ENCODE measurements at regions not wholly inside any gene's neighbourhood (a gene's known extent, or its start where the extent isn't known, plus 50 kb on each side); places are given as distances from the start of the nearest gene placed in this dataset.
A peak's percentile ranks its signal among the peaks of the same experiment; 100 is the strongest.

GRCh38 chr5:42235837-42236236 is 187.4 kb upstream of the GHR start:
- no peaks in the 10 kb centered on the region for H4K20me1 ChIP-seq (ENCODE audit: control insufficient read depth, extremely low read depth, insufficient read depth, low read length)
- H3K9me3 ChIP-seq (ENCODE audit: control insufficient read depth, insufficient read depth, low read depth, low read length), result no peaks in the 10 kb centered on the region
- H3K79me2 ChIP-seq (ENCODE audit: control insufficient read depth, insufficient read depth, low read length), result no peaks in the 10 kb centered on the region
- H3K4me1 ChIP-seq (ENCODE audit: control insufficient read depth, extremely low read depth, insufficient read depth, low read length), result no peaks in the 10 kb centered on the region
- H3K27ac ChIP-seq (ENCODE audit: insufficient read depth, low read length), result no peak overlapping the region
- no peaks in the 10 kb centered on the region for H3K27me3 ChIP-seq (ENCODE audit: control insufficient read depth, insufficient read depth, low read length)
- no peaks in the 10 kb centered on the region for H3K36me3 ChIP-seq (ENCODE audit: control insufficient read depth, insufficient read depth, low read length)
- H3K4me3 ChIP-seq (replicated peaks in 1 of 4; ENCODE audit: control extremely low read depth in 1 of 4, insufficient read depth in 1 of 4, low read depth in 3 of 4, low read length in 4 of 4), result no peak overlapping the region
- H3K9ac ChIP-seq (ENCODE audit: insufficient read depth, low read length), result no peak overlapping the region
- no peak overlapping the region for H3K4me2 ChIP-seq (ENCODE audit: extremely low read depth, insufficient read depth, low read length)
- no peak overlapping the region for H2AFZ ChIP-seq (ENCODE audit: low read length)
- no peak for DNase-seq (ENCODE audit: low read depth in 2 of 2)
- no peak for TF ChIP-seq EZH2 (IDR thresholded peaks at IDR 0.05; ENCODE audit: low read length, missing control alignments)
- TF ChIP-seq CTCF (conservative IDR thresholded peaks at IDR 0.05 in 1 of 2, IDR thresholded peaks at IDR 0.05 in 1 of 2; ENCODE audit: low read depth in 1 of 2, low read length in 2 of 2), result no peak

- no peak overlapping the region for H3K4me2 ChIP-seq (ENCODE audit: extremely low read depth, insufficient read depth, low read length)
- no peak overlapping the region for H3K4me3 ChIP-seq (replicated peaks in 1 of 4; ENCODE audit: control extremely low read depth in 1 of 4, insufficient read depth in 1 of 4, low read depth in 3 of 4, low read length in 4 of 4)
- no peaks in the 10 kb centered on the region for H3K27me3 ChIP-seq (ENCODE audit: control insufficient read depth, insufficient read depth, low read length)
- H4K20me1 ChIP-seq (ENCODE audit: control insufficient read depth, extremely low read depth, insufficient read depth, low read length), result no peaks in the 10 kb centered on the region
- no peaks in the 10 kb centered on the region for H3K9me3 ChIP-seq (ENCODE audit: control insufficient read depth, insufficient read depth, low read depth, low read length)
- no peaks in the 10 kb centered on the region for H3K36me3 ChIP-seq (ENCODE audit: control insufficient read depth, insufficient read depth, low read length)
- no peaks in the 10 kb centered on the region for H3K79me2 ChIP-seq (ENCODE audit: control insufficient read depth, insufficient read depth, low read length)
- no peaks in the 10 kb centered on the region for H3K4me1 ChIP-seq (ENCODE audit: control insufficient read depth, extremely low read depth, insufficient read depth, low read length)
- no peak overlapping the region for H2AFZ ChIP-seq (ENCODE audit: low read length)
- no peak overlapping the region for H3K9ac ChIP-seq (ENCODE audit: insufficient read depth, low read length)
- no peak for DNase-seq (ENCODE audit: low read depth in 2 of 2)
- no peak for TF ChIP-seq CTCF (conservative IDR thresholded peaks at IDR 0.05 in 1 of 2, IDR thresholded peaks at IDR 0.05 in 1 of 2; ENCODE audit: low read depth in 1 of 2, low read length in 2 of 2)
- no peak for TF ChIP-seq EZH2 (IDR thresholded peaks at IDR 0.05; ENCODE audit: low read length, missing control alignments)
- H3K27ac ChIP-seq (ENCODE audit: insufficient read depth, low read length), result no peak overlapping the region
These were observed 181.6 kb upstream of the GHR start for GRCh38 chr5:42241636-42242035.

GRCh38 chr5:42242210-42242609 is 181.0 kb upstream of the GHR start:
- Histone ChIP-seq H3K36me3 (ENCODE audit: control insufficient read depth, insufficient read depth, low read length) (no peaks in the 10 kb centered on the region), H3K27ac (ENCODE audit: insufficient read depth, low read length) (no peak overlapping the region), H3K79me2 (ENCODE audit: control insufficient read depth, insufficient read depth, low read length) (no peaks in the 10 kb centered on the region), H2AFZ (ENCODE audit: low read length) (no peak overlapping the region), H3K9ac (ENCODE audit: insufficient read depth, low read length) (no peak overlapping the region), H3K4me2 (ENCODE audit: extremely low read depth, insufficient read depth, low read length) (no peak overlapping the region), H4K20me1 (ENCODE audit: control insufficient read depth, extremely low read depth, insufficient read depth, low read length) (no peaks in the 10 kb centered on the region), H3K9me3 (ENCODE audit: control insufficient read depth, insufficient read depth, low read depth, low read length) (no peaks in the 10 kb centered on the region), H3K4me1 (ENCODE audit: control insufficient read depth, extremely low read depth, insufficient read depth, low read length) (no peaks in the 10 kb centered on the region), H3K27me3 (ENCODE audit: control insufficient read depth, insufficient read depth, low read length) (no peaks in the 10 kb centered on the region), H3K4me3 (replicated peaks in 1 of 4; ENCODE audit: control extremely low read depth in 1 of 4, insufficient read depth in 1 of 4, low read depth in 3 of 4, low read length in 4 of 4) (no peak overlapping the region)
- no peak for TF ChIP-seq EZH2 (IDR thresholded peaks at IDR 0.05; ENCODE audit: low read length, missing control alignments)
- TF ChIP-seq CTCF (conservative IDR thresholded peaks at IDR 0.05 in 1 of 2, IDR thresholded peaks at IDR 0.05 in 1 of 2; ENCODE audit: low read depth in 1 of 2, low read length in 2 of 2), result no peak
- peak in 1 of 2 donors; percentile 31 for DNase-seq (ENCODE audit: low read depth in 2 of 2)

Measured in fibroblast of lung (primary cell).